ENCODE measurements at regions not wholly inside any gene's neighbourhood (a gene's known extent, or its start where the extent isn't known, plus 50 kb on each side); places are given as distances from the start of the nearest gene placed in this dataset.
"Not testable (repeated sequence)": the region's sequence is repeated elsewhere in the genome, so short reads cannot be mapped to it uniquely, and the experiment has no call there.

DNA sequence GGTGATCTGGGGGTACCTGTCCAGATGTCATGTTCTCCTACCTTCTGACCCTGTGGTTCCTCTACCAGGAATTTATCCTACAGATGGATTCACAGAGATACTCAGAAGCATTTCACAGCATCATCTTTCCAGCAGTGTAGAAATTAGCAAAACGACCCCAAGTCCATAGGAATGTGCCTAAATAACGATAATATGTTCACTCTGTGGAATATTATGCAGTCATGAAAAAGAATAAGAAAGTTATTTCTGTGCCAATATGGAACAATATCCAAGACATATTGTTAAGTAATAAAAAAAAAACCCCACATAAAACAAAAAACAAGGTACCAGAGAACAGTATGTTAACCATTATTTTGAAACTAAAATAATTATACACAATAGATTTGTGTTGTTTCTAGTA lies 123.8 kb upstream of the SDK1 start:
- no peaks in the 10 kb centered on the region for H3K9me3 ChIP-seq (replicated peaks in 1 of 3)
- H3K36me3 ChIP-seq (replicated peaks in 1 of 2), result no peaks in the 10 kb centered on the region
- 68 to 74% (median 71%) methylated on average over 2 of the region's 2 CpGs for WGBS, 4 donors
- no peak for TF ChIP-seq POLR2A (IDR thresholded peaks at IDR 0.05)
- TF ChIP-seq, protein P1, sequence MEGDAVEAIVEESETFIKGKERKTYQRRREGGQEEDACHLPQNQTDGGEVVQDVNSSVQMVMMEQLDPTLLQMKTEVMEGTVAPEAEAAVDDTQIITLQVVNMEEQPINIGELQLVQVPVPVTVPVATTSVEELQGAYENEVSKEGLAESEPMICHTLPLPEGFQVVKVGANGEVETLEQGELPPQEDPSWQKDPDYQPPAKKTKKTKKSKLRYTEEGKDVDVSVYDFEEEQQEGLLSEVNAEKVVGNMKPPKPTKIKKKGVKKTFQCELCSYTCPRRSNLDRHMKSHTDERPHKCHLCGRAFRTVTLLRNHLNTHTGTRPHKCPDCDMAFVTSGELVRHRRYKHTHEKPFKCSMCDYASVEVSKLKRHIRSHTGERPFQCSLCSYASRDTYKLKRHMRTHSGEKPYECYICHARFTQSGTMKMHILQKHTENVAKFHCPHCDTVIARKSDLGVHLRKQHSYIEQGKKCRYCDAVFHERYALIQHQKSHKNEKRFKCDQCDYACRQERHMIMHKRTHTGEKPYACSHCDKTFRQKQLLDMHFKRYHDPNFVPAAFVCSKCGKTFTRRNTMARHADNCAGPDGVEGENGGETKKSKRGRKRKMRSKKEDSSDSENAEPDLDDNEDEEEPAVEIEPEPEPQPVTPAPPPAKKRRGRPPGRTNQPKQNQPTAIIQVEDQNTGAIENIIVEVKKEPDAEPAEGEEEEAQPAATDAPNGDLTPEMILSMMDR (IDR thresholded peaks at IDR 0.05), result no peak
- intact Hi-C loops (cut with DNase I), result no loop called here
- H3K27ac ChIP-seq, result no peak overlapping the region
- no peaks in the 10 kb centered on the region for H3K4me1 ChIP-seq (replicated peaks in 1 of 2)
- H3K27me3 ChIP-seq, result no peaks in the 10 kb centered on the region
- no peak overlapping the region for H3K4me3 ChIP-seq
- DNase-seq, result no peak

DNA sequence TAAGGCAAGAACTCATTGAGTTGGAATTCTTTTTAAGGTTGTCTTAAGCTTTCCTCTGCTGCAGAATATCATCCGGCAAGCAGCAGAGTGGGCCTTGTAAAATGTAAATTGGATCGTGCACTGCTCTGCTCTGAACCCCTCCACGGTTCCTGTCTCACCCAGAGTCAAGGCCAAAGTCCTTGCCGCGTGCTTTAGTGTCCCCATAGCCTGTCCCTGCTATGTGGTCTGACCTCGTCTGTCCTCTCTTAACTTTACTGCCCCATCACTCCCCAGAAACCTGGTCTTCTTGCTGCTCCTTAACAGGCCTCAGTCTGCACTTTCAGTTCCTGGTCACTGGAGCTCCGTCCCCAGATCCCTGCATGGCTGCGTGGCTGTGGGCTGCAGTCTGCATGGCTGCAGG lies 121.6 kb upstream of the SDK1 start:
- TF ChIP-seq POLR2A (IDR thresholded peaks at IDR 0.05), result no peak
- TF ChIP-seq, protein P1 (IDR thresholded peaks at IDR 0.05), result no peak
- no peaks in the 10 kb centered on the region for H3K36me3 ChIP-seq (replicated peaks in 1 of 2)
- H3K27me3 ChIP-seq, result no peaks in the 10 kb centered on the region
- intact Hi-C loops (cut with DNase I), result no loop called here
- H3K9me3 ChIP-seq (replicated peaks in 1 of 3), result no peaks in the 10 kb centered on the region
- no peak overlapping the region for H3K27ac ChIP-seq
- H3K4me3 ChIP-seq, result no peak overlapping the region
- no peaks in the 10 kb centered on the region for H3K4me1 ChIP-seq (replicated peaks in 1 of 2)
- WGBS, 4 donors, result 51 to 65% (median 55%) methylated on average over 8 of the region's 8 CpGs
- no peak for DNase-seq

DNA sequence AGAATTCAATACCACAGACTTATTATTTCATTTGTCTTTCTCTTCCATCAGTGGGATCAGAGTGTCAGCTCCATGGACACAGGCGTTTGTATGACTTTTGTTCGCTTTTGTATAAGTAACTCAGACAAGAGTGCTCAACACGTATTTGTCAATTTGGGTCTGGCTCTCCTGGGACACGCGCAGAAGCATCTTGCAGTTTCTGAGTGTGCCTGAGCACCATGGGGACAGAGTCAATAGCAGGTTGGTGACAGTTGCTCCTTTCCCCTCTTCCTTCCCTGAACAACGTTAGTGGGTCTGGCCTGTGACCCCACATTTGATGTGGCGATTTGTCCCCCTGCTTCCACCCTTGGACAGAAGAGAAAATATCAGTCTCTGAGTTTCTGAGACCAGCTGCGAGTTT lies 120.4 kb upstream of the SDK1 start:
- H3K27me3 ChIP-seq, result no peaks in the 10 kb centered on the region
- TF ChIP-seq POLR2A (IDR thresholded peaks at IDR 0.05), result no peak
- TF ChIP-seq, protein P1 (IDR thresholded peaks at IDR 0.05), result no peak
- no peaks in the 10 kb centered on the region for H3K9me3 ChIP-seq (replicated peaks in 1 of 3)
- DNase-seq, result no peak
- intact Hi-C loops (cut with DNase I), result no loop called here
- H3K4me1 ChIP-seq (replicated peaks in 1 of 2), result no peaks in the 10 kb centered on the region
- no peak overlapping the region for H3K27ac ChIP-seq
- 64 to 82% (median 73%) methylated on average over 8 of the region's 8 CpGs for WGBS, 4 donors
- H3K4me3 ChIP-seq, result no peak overlapping the region
- H3K36me3 ChIP-seq (replicated peaks in 1 of 2), result no peaks in the 10 kb centered on the region

DNA sequence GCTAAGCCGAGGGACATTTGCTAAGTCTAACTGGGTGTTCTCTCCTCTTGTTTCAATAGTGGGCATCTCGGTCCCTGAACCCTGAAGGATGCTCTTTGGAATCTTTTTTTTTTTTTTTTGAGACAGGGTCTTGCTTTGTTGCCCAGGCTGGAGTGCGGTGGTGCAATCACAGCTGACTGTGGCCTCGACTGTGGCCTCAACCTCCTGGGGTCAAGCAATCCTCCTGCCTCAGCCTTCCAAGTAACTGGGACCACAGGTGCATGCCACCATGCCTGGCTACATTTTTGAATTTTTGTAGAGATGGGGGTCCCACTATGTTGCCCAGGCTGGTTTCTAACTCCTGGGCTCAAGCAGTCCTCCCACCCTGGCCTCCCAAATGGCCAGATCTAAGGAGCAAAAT lies 119.0 kb upstream of the SDK1 start:
- H3K4me1 ChIP-seq (replicated peaks in 1 of 2); H3K36me3 ChIP-seq (replicated peaks in 1 of 2); H3K9me3 ChIP-seq (replicated peaks in 1 of 3); H3K4me3 ChIP-seq; H3K27ac ChIP-seq; DNase-seq; H3K27me3 ChIP-seq; intact Hi-C loops (cut with DNase I): not testable (repeated sequence)
- 81 to 92% (median 88%) methylated on average over 4 of the region's 4 CpGs for WGBS, 4 donors

DNA sequence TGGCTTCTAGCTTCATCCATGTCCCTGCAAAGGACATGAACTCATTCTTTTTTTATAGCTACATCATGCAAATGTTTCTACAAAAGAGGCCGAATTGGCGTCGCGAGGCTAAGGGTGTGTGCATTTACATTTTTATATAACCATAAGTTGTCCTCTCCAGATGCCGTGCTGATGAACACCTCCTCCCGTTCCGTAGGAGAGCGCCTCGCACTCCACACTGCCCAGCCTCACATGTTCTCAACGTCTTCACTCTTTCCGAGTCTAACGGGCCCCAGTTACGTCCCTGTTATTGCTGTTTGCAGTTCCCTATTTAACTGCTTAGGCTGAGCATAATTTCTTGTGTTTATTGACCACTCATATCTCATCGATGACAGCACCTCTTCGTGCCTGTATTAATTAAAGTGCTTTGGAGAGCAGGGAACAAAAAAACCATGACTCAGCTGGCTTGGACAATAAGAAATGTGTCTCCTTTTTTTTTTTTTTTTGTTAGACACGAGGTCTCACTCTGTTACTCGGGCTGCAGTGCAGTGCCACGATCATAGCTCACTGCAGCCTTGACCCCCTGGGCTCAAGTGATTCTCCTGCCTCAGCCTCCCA lies 113.5 kb upstream of the SDK1 start:
- H3K27me3 ChIP-seq, result no peaks in the 10 kb centered on the region
- 65 to 73% (median 72%) methylated on average over 18 of the region's 18 CpGs for WGBS, 4 donors
- intact Hi-C loops (cut with DNase I), result no loop called here
- no peaks in the 10 kb centered on the region for H3K36me3 ChIP-seq (replicated peaks in 1 of 2)
- no peaks in the 10 kb centered on the region for H3K9me3 ChIP-seq (replicated peaks in 1 of 3)
- H3K4me3 ChIP-seq, result no peak overlapping the region
- no peaks in the 10 kb centered on the region for H3K4me1 ChIP-seq (replicated peaks in 1 of 2)
- H3K27ac ChIP-seq, result no peak overlapping the region
- TF ChIP-seq, protein P1 (IDR thresholded peaks at IDR 0.05), result no peak
- no peak for TF ChIP-seq POLR2A (IDR thresholded peaks at IDR 0.05)
- DNase-seq, result no peak
